ENCODE measurements at regions not wholly inside any gene's neighbourhood (a gene's known extent, or its start where the extent isn't known, plus 50 kb on each side); places are given as distances from the start of the nearest gene placed in this dataset.

GRCh38 chr5:92566113-92566786 lies 1014.8 kb downstream of the NR2F1-AS1 start:
- intact Hi-C loops (cut with DNase I), result no loop called here
- no peak for TF ChIP-seq CTCF (IDR thresholded peaks at IDR 0.05)

GRCh38 chr5:92565673-92566072 lies 1015.3 kb downstream of the NR2F1-AS1 start:
- Histone ChIP-seq H3K4me1 (no peaks in the 10 kb centered on the region), H3K36me3 (ENCODE audit: insufficient read depth in 1 of 2, low read depth in 1 of 2) (no peaks in the 10 kb centered on the region), H3K27ac (no peak overlapping the region), H3K9me3 (no peaks in the 10 kb centered on the region), H3K4me3 (no peak overlapping the region), H3K27me3 (ENCODE audit: insufficient read depth in 3 of 3, low read length in 2 of 3) (no peaks in the 10 kb centered on the region)
- intact Hi-C loops (cut with DNase I), result no loop called here
- no peak for DNase-seq
- no peak for ATAC-seq
- 37 to 50% (median 41%) methylated on average over 3 of the region's 3 CpGs for WGBS, 3 donors
- no peak for TF ChIP-seq CTCF (IDR thresholded peaks at IDR 0.05)

More at GRCh38 chr5:92566113-92566786, 1014.8 kb downstream of the NR2F1-AS1 start:
- Histone ChIP-seq H3K27ac (no peak overlapping the region), H3K4me1 (no peaks in the 10 kb centered on the region), H3K36me3 (ENCODE audit: insufficient read depth in 1 of 2, low read depth in 1 of 2) (no peaks in the 10 kb centered on the region), H3K27me3 (ENCODE audit: insufficient read depth in 3 of 3, low read length in 2 of 3) (no peaks in the 10 kb centered on the region), H3K9me3 (no peaks in the 10 kb centered on the region), H3K4me3 (no peak overlapping the region)
- DNase-seq, result no peak
- no peak for ATAC-seq
- 14 to 27% (median 19%) methylated on average over 3 of the region's 3 CpGs for WGBS, 3 donors

- no peak for ATAC-seq
- Histone ChIP-seq H3K36me3 (ENCODE audit: insufficient read depth in 1 of 2, low read depth in 1 of 2) (no peaks in the 10 kb centered on the region), H3K27ac (no peak overlapping the region), H3K4me3 (no peak overlapping the region), H3K27me3 (ENCODE audit: insufficient read depth in 3 of 3, low read length in 2 of 3) (no peaks in the 10 kb centered on the region), H3K4me1 (no peaks in the 10 kb centered on the region), H3K9me3 (no peaks in the 10 kb centered on the region)
- intact Hi-C loops (cut with DNase I), result no loop called here
- no peak for DNase-seq
- no peak for TF ChIP-seq CTCF (IDR thresholded peaks at IDR 0.05)
Measured at GRCh38 chr5:92562065-92562464, 1019.0 kb downstream of the NR2F1-AS1 start.

GRCh38 chr5:92561411-92561959 lies 1019.5 kb downstream of the NR2F1-AS1 start:
- no peak for TF ChIP-seq CTCF (IDR thresholded peaks at IDR 0.05)
- Histone ChIP-seq H3K9me3 (no peaks in the 10 kb centered on the region), H3K27me3 (ENCODE audit: insufficient read depth in 3 of 3, low read length in 2 of 3) (no peaks in the 10 kb centered on the region), H3K36me3 (ENCODE audit: insufficient read depth in 1 of 2, low read depth in 1 of 2) (no peaks in the 10 kb centered on the region), H3K4me3 (no peak overlapping the region), H3K27ac (no peak overlapping the region), H3K4me1 (no peaks in the 10 kb centered on the region)
- WGBS, 3 donors, result 57 to 72% (median 58%) methylated on average over 1 of the region's 1 CpG
- intact Hi-C loops (cut with DNase I), result no loop called here
- no peak for ATAC-seq
- DNase-seq, result no peak
